Endodermal cell (in vitro differentiated cells): ENCODE measurements at regions not wholly inside any gene's neighbourhood (a gene's known extent, or its start where the extent isn't known, plus 50 kb on each side); places are given as distances from the start of the nearest gene placed in this dataset.

Experiments
- DNase-seq: peaks from one replicate; pipeline ENCODE4 v3.0.0-alpha.2; 2017
- H3K27ac ChIP-seq: 2 replicates; pipeline ENCODE4 v1.5.1; 2013; ENCODE audit warnings: mild to moderate bottlenecking, low read depth, low read length, moderate library complexity
- H3K27me3 ChIP-seq: 2 replicates; pipeline ENCODE4 v1.6.1; 2013; ENCODE audit warnings: mild to moderate bottlenecking, low read length, moderate library complexity; ENCODE audit not compliant: insufficient read depth, control insufficient read depth, poor library complexity, severe bottlenecking
- H3K36me3 ChIP-seq: 2 replicates; pipeline ENCODE4 v1.7.0; 2013; ENCODE audit warnings: mild to moderate bottlenecking, low read length, moderate library complexity; ENCODE audit not compliant: control insufficient read depth, insufficient read depth
- H3K4me1 ChIP-seq: one replicate; pipeline ENCODE4 v1.7.0; 2013; ENCODE audit warnings: low read length; ENCODE audit not compliant: control insufficient read depth, insufficient read depth
- H3K4me3 ChIP-seq: 2 replicates; pipeline ENCODE4 v1.5.1; 2013; ENCODE audit warnings: mild to moderate bottlenecking, low read length, moderate library complexity
- H3K9ac ChIP-seq: 2 replicates; pipeline ENCODE4 v1.6.1; 2013; ENCODE audit warnings: mild to moderate bottlenecking, low read length, moderate library complexity; ENCODE audit not compliant: poor library complexity, severe bottlenecking; ENCODE audit errors: extremely low read depth
- H3K9me3 ChIP-seq: 2 replicates; pipeline ENCODE4 v1.6.1; 2013; ENCODE audit warnings: mild to moderate bottlenecking, low read length, moderate library complexity; ENCODE audit not compliant: control insufficient read depth
- H3K27ac Mint-ChIP-seq: 2 replicates; pipeline ENCODE4 v1.8.0; 2020; ENCODE audit warnings: mixed read lengths
- H3K27me3 Mint-ChIP-seq: 2 replicates; pipeline ENCODE4 v1.8.0; 2021; ENCODE audit warnings: mild to moderate bottlenecking, mixed read lengths; ENCODE audit not compliant: insufficient read depth
- H3K36me3 Mint-ChIP-seq: 2 replicates; pipeline ENCODE4 v1.8.0; 2020; ENCODE audit warnings: low read depth, mixed read lengths
- H3K4me1 Mint-ChIP-seq: 2 replicates; pipeline ENCODE4 v1.8.0; 2020; ENCODE audit warnings: mixed read lengths
- H3K4me3 Mint-ChIP-seq: 2 replicates; pipeline ENCODE4 v1.8.0; 2020; ENCODE audit warnings: mild to moderate bottlenecking, moderate library complexity, mixed read lengths
- H3K9me3 Mint-ChIP-seq: 2 replicates; pipeline ENCODE4 v1.8.0; 2020; ENCODE audit warnings: mild to moderate bottlenecking, mixed read lengths
- CTCF ChIP-seq: fragments of 200-600 bp; sonication (generic); conservative IDR thresholded peaks from 2 replicates; pipeline ENCODE4 v1.5.0; 2021; ENCODE audit warnings: antibody characterized with exemption, mild to moderate bottlenecking
- WGBS, 2 experiments: methylation state at CpG; one replicate each; pipeline versions ENCODE4 v1.1.5 to v1.1.7; 2013; ENCODE audit warnings: missing lambda C conversion rate in 2 of 2, mixed read lengths in 1 of 2; ENCODE audit not compliant: insufficient coverage in 1 of 2, insufficient read length in 1 of 2; 5-methylcytosine and 5-hydroxymethylcytosine counted together

GRCh38 chr12:110983811-110984210 lies 63.4 kb upstream of the MYL2 start:
- no peak overlapping the region for H3K27ac ChIP-seq
- no peak overlapping the region for H3K27ac Mint-ChIP-seq
- H3K9me3 ChIP-seq, result no peaks in the 10 kb centered on the region
- no peaks in the 10 kb centered on the region for H3K4me1 Mint-ChIP-seq
- no peak overlapping the region for H3K4me3 ChIP-seq
- no peaks in the 10 kb centered on the region for H3K9me3 Mint-ChIP-seq
- no peaks in the 10 kb centered on the region for H3K4me1 ChIP-seq
- TF ChIP-seq CTCF, result no peak
- DNase-seq, result no peak
- no peak overlapping the region for H3K4me3 Mint-ChIP-seq
- no peaks in the 10 kb centered on the region for H3K36me3 ChIP-seq
- H3K36me3 Mint-ChIP-seq, result no peaks in the 10 kb centered on the region
- H3K27me3 Mint-ChIP-seq, result peaks cover 10% of the 10 kb centered on the region
- no peaks in the 10 kb centered on the region for H3K27me3 ChIP-seq
- 91% methylated on average over 5 to 6 of the region's 7 CpGs for WGBS, 2 experiments
- H3K9ac ChIP-seq, result no peak overlapping the region

GRCh38 chr12:110972866-110973265 lies 52.5 kb upstream of the MYL2 start:
- Histone ChIP-seq H3K4me1 (no peaks in the 10 kb centered on the region), H3K9ac (no peak overlapping the region), H3K9me3 (no peaks in the 10 kb centered on the region), H3K36me3 (no peaks in the 10 kb centered on the region), H3K4me3 (no peak overlapping the region), H3K27me3 (no peaks in the 10 kb centered on the region), H3K27ac (no peak overlapping the region)
- no peak for DNase-seq
- Mint-ChIP-seq H3K27me3 (peaks cover 1% of the 10 kb centered on the region), H3K36me3 (no peaks in the 10 kb centered on the region), H3K4me1 (no peaks in the 10 kb centered on the region), H3K4me3 (no peak overlapping the region), H3K27ac (no peak overlapping the region), H3K9me3 (peaks cover 4% of the 10 kb centered on the region)
- 87% methylated on average over 3 of the region's 3 CpGs; no CpG with 5 or more reads in 1 of the 2 experiments for WGBS, 2 experiments
- no peak for TF ChIP-seq CTCF

- WGBS, 2 experiments, result 90% methylated on average over 12 of the region's 12 CpGs
Observed at GRCh38 chr12:110971936-110972335, 51.6 kb upstream of the MYL2 start.

More at GRCh38 chr12:110971936-110972335, 51.6 kb upstream of the MYL2 start:
- no peaks in the 10 kb centered on the region for H3K4me1 Mint-ChIP-seq
- H3K9me3 Mint-ChIP-seq, result peaks cover 4% of the 10 kb centered on the region
- Histone ChIP-seq H3K36me3 (no peaks in the 10 kb centered on the region), H3K9me3 (no peaks in the 10 kb centered on the region), H3K27ac (no peak overlapping the region), H3K9ac (no peak overlapping the region), H3K4me3 (no peak overlapping the region), H3K27me3 (no peaks in the 10 kb centered on the region), H3K4me1 (no peaks in the 10 kb centered on the region)
- no peak overlapping the region for H3K4me3 Mint-ChIP-seq
- no peak for TF ChIP-seq CTCF
- H3K27ac Mint-ChIP-seq, result no peak overlapping the region
- H3K27me3 Mint-ChIP-seq, result peaks cover 1% of the 10 kb centered on the region
- H3K36me3 Mint-ChIP-seq, result no peaks in the 10 kb centered on the region
- no peak for DNase-seq
